Effector memory CD4-positive, alpha-beta T cell (primary cell): ENCODE measurements at regions not wholly inside any gene's neighbourhood (a gene's known extent, or its start where the extent isn't known, plus 50 kb on each side); places are given as distances from the start of the nearest gene placed in this dataset.

Source experiments
- DNase-seq, 3 donors: peaks; one replicate each; pipeline ENCODE4 v3.0.0-alpha.2; 2020
- H3K27ac ChIP-seq: 2 replicates; pipeline ENCODE4 v1.7.0; 2013; ENCODE audit warnings: mild to moderate bottlenecking, low read length, moderate library complexity; ENCODE audit not compliant: insufficient read depth, poor library complexity, severe bottlenecking
- H3K27me3 ChIP-seq: replicated peaks from 2 replicates; pipeline ENCODE4 v1.7.0; 2013; ENCODE audit warnings: mild to moderate bottlenecking, low read length; ENCODE audit not compliant: insufficient read depth, control insufficient read depth, poor library complexity, severe bottlenecking
- H3K36me3 ChIP-seq: 2 replicates; pipeline ENCODE4 v1.7.0; 2013; ENCODE audit warnings: mild to moderate bottlenecking, low read length, moderate library complexity; ENCODE audit not compliant: control insufficient read depth, insufficient read depth
- H3K4me1 ChIP-seq: 2 replicates; pipeline ENCODE4 v1.7.0; 2013; ENCODE audit warnings: low read length, mild to moderate bottlenecking; ENCODE audit not compliant: control insufficient read depth, insufficient read depth, poor library complexity, severe bottlenecking
- H3K4me3 ChIP-seq: 2 replicates; pipeline ENCODE4 v1.7.0; 2013; ENCODE audit warnings: low read length, low read depth, mild to moderate bottlenecking; ENCODE audit not compliant: insufficient read depth, poor library complexity, severe bottlenecking
- H3K9me3 ChIP-seq: 2 replicates; pipeline ENCODE4 v1.7.0; 2013; ENCODE audit warnings: mild to moderate bottlenecking, low read length, moderate library complexity; ENCODE audit not compliant: control insufficient read depth

- Histone ChIP-seq H3K36me3 (no peaks in the 10 kb centered on the region), H3K9me3 (no peaks in the 10 kb centered on the region), H3K27me3 (no peaks in the 10 kb centered on the region), H3K4me1 (no peaks in the 10 kb centered on the region), H3K27ac (no peak overlapping the region), H3K4me3 (no peak overlapping the region)
- DNase-seq = no peak
These were observed 155.8 kb upstream of the KLF7 start for GRCh38 chr2:207321514-207321913.

- Histone ChIP-seq H3K27me3 (no peaks in the 10 kb centered on the region), H3K4me1 (no peaks in the 10 kb centered on the region), H3K4me3 (no peak overlapping the region), H3K36me3 (no peaks in the 10 kb centered on the region), H3K9me3 (no peaks in the 10 kb centered on the region), H3K27ac (no peak overlapping the region)
- no peak for DNase-seq
These were observed 158.3 kb upstream of the KLF7 start for GRCh38 chr2:207324001-207324400.

- H3K4me3 ChIP-seq = no peak overlapping the region
- no peaks in the 10 kb centered on the region for H3K9me3 ChIP-seq
- no peak for DNase-seq
- no peak overlapping the region for H3K27ac ChIP-seq
- H3K36me3 ChIP-seq = no peaks in the 10 kb centered on the region
- H3K27me3 ChIP-seq = no peaks in the 10 kb centered on the region
- no peaks in the 10 kb centered on the region for H3K4me1 ChIP-seq
These were observed 161.8 kb upstream of the KLF7 start for GRCh38 chr2:207327513-207327912.

GRCh38 chr2:207328944-207329386 lies 163.2 kb upstream of the KLF7 start:
- no peaks in the 10 kb centered on the region for H3K36me3 ChIP-seq
- no peak overlapping the region for H3K27ac ChIP-seq
- H3K4me1 ChIP-seq = no peaks in the 10 kb centered on the region
- no peak overlapping the region for H3K4me3 ChIP-seq
- no peaks in the 10 kb centered on the region for H3K9me3 ChIP-seq
- no peak for DNase-seq
- no peaks in the 10 kb centered on the region for H3K27me3 ChIP-seq

- Histone ChIP-seq H3K27ac (no peak overlapping the region), H3K4me1 (no peaks in the 10 kb centered on the region), H3K27me3 (no peaks in the 10 kb centered on the region), H3K36me3 (no peaks in the 10 kb centered on the region), H3K4me3 (no peak overlapping the region), H3K9me3 (no peaks in the 10 kb centered on the region)
- DNase-seq = no peak
These were observed 165.2 kb upstream of the KLF7 start for GRCh38 chr2:207330912-207331311.

- H3K27ac ChIP-seq = no peak overlapping the region
- H3K36me3 ChIP-seq = no peaks in the 10 kb centered on the region
- no peak overlapping the region for H3K4me3 ChIP-seq
- no peaks in the 10 kb centered on the region for H3K4me1 ChIP-seq
- DNase-seq = no peak
- H3K27me3 ChIP-seq = no peaks in the 10 kb centered on the region
- no peaks in the 10 kb centered on the region for H3K9me3 ChIP-seq
These were observed 165.9 kb upstream of the KLF7 start for GRCh38 chr2:207331674-207332073.

GRCh38 chr2:207332480-207333212 lies 166.9 kb upstream of the KLF7 start:
- Histone ChIP-seq H3K4me1 (peaks cover 5% of the 10 kb centered on the region), H3K9me3 (no peaks in the 10 kb centered on the region), H3K4me3 (no peak overlapping the region), H3K27me3 (no peaks in the 10 kb centered on the region), H3K27ac (no peak overlapping the region), H3K36me3 (no peaks in the 10 kb centered on the region)
- DNase-seq = no peak

- Histone ChIP-seq H3K4me1 (peaks cover 9% of the 10 kb centered on the region), H3K36me3 (no peaks in the 10 kb centered on the region), H3K9me3 (no peaks in the 10 kb centered on the region), H3K4me3 (no peak overlapping the region), H3K27me3 (no peaks in the 10 kb centered on the region), H3K27ac (no peak overlapping the region)
- no peak for DNase-seq
These were observed 168.0 kb upstream of the KLF7 start for GRCh38 chr2:207333599-207334300.

- Histone ChIP-seq H3K27me3 (no peaks in the 10 kb centered on the region), H3K36me3 (no peaks in the 10 kb centered on the region), H3K9me3 (no peaks in the 10 kb centered on the region), H3K4me1 (peaks cover 9% of the 10 kb centered on the region), H3K4me3 (no peak overlapping the region), H3K27ac (no peak overlapping the region)
- no peak for DNase-seq
These were observed 168.5 kb upstream of the KLF7 start for GRCh38 chr2:207334301-207334623.

- DNase-seq = no peak
- Histone ChIP-seq H3K9me3 (no peaks in the 10 kb centered on the region), H3K36me3 (no peaks in the 10 kb centered on the region), H3K27ac (no peak overlapping the region), H3K27me3 (no peaks in the 10 kb centered on the region), H3K4me1 (peaks cover 9% of the 10 kb centered on the region), H3K4me3 (no peak overlapping the region)
These were observed 169.1 kb upstream of the KLF7 start for GRCh38 chr2:207334624-207335371.
